Non-pigmented ciliary epithelial cell (primary cell): ENCODE measurements at regions not wholly inside any gene's neighbourhood (a gene's known extent, or its start where the extent isn't known, plus 50 kb on each side); places are given as distances from the start of the nearest gene placed in this dataset.
"Not testable (repeated sequence)": the region's sequence is repeated elsewhere in the genome, so short reads cannot be mapped to it uniquely, and the experiment has no call there.

Experiments used
- DNase-seq: peaks from one replicate; pipeline ENCODE4 v3.0.0-alpha.2; 2010; ENCODE audit warnings: low read depth

GRCh38 chr17:34472363-34472762, 107.0 kb upstream of the TMEM132E start:
- DNase-seq, result no peak

DNA sequence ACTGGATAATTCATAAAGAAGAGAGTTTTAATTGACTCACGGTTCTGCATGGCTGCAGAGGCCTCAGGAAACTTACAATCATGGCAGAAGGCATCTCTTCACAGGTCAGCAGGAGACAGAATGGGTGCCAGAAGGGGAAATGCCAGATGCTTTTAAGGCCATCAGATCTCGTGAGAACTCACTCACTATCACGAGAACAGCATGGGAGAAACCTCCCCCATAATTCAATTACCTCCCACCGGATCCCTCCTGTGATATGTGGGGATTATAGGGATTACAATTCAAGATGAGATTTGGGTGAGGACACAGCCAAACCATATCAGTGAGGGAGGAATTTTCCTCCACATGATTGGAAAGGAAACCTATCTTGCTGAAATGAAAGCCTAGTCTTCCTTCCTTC, 108.1 kb upstream of the TMEM132E start:
- not testable (repeated sequence) for DNase-seq

GRCh38 chr17:34465789-34466188, 102.8 kb upstream of the CCL1 start:
- no peak for DNase-seq

GRCh38 chr17:34464812-34465211, 101.8 kb upstream of the CCL1 start:
- no peak for DNase-seq

- no peak for DNase-seq
These were observed 95.2 kb upstream of the CCL1 start for GRCh38 chr17:34458266-34458665.

- no peak for DNase-seq
These were observed 93.1 kb upstream of the CCL1 start for GRCh38 chr17:34456121-34456520.

DNA sequence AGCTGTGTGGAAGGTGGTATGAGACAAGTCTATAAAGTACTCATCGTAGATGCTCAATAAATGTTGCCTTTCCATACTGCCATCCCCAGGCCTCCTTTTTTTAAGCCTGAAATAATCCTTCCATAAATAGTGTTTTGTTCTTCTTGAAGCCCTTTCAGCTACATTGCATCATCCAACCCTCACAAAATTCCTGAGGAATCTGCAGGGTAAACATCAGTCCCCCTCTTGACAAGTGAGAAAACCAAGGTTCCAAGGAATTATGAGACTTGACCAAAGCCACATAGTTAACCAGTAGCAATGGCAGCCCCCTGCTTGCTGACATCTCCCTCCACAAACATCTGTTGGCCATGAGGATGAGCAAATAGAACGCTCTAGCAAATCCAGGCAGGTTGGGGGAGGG, 89.7 kb upstream of the CCL1 start:
- no peak for DNase-seq

DNA sequence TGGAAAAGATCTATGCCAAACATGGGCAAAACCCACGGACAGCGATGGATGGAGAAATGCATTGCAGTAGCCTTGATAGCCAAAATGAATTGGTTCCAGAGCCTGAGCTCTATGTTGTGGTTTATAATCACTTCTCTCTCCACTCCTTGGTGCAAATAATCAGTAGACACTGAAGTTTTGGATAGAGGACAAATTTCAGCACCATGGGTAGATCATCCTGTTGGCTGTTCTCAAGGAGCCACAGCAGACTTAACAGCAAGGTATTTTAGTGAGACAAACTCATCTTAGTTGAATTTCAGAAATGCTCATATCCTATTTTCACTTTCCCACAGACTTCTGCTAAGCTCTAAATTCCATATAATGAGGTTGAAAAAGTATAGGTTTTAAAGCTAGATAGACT, 88.3 kb upstream of the CCL1 start:
- DNase-seq, result no peak

DNA sequence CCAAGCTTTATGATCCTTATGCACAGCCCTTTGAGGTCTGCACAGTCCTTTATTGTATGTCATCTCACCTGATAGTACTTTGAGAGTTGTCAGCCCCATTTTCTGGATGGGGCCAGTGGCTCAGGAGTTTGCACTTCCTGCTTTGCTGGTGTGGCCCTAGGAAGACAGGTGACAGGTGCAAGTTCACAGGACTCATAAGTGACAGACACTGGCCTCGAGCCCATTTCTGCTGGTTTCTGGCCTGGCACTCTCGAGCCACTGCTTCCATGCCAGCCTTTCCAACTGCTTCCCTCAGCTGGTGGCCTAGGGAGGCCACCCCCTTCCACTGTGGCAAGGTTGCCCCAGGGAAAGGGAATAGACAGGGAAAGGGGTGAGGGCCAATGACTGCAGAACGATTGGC, 84.4 kb upstream of the CCL1 start:
- DNase-seq, result no peak

- no peak for DNase-seq
These were observed 82.1 kb upstream of the CCL1 start for GRCh38 chr17:34445101-34445500.

DNA sequence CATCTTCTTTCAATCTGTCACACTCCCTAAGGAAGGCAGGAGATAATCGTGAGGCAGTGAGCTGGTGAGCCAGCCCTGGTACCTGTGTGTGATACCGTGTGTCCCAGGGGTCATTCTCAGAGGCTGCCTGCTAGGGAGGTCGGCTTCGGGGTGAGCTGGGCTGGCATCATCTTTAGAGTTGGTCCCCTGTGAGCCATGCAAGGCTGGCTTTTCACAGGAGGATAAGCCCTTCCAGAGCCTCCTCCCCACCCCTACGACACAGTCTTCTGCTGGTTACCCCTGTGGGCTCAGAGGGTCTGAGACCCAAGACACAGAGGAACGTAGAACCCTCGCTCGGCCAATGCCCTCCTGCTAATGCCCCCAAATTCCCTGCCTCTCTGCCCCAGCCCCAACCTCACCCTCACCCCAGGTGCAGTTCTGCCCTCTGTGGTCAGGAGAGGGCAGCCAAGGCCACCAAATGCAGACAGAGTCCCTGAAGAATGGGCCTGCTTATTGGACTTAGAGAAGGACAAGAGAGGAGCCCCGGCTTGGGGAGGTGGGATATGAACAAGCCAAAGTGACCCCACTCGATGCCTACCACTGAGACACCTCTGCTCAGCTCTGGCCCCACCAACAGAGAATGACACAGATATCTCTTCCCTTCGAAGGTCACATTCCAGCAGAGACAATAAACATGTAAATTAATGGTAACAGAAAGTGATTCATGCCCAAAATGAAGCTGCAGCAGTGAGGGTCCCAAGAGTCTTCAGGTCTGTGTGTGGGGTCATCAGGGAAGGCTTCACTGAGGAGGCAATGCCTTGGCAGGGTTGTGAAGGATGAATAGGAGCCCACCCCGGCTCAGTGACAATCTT, 80.8 kb upstream of the CCL1 start:
- DNase-seq, result no peak

DNA sequence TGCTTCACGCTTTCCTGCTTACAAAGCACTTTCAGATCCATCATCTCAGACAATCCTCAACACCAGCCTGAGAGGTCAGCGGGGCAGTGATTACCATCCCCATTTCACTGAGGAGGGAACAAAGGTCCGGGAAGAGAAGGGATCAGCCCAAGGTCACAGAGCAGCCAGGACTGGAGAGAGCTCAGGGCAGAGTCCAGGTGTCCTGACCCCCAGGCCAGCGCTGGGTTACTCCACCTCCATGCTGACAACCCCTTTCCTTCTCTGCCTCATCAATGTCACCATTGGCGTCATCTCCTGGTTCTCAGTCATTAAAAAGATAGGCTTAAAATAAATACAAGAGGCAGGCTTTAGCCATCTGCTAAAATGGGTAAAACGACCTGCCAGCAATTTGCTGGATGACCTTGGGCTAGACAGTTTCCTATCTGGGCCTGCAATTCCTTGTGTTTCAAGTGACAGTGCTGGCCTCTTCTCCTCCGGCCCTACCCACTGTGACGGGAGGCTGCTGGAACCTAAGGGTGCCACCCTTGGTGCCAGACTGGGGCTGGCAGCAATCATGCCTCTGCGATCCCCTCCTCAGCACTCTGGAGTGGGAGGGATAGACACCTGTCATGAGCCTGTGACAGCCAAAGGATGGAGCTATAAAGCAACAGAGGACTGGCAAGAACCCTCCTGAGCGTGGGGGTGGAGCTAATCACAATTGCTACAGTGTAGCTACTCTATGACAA, 79.5 kb upstream of the CCL1 start:
- DNase-seq, result no peak

DNA sequence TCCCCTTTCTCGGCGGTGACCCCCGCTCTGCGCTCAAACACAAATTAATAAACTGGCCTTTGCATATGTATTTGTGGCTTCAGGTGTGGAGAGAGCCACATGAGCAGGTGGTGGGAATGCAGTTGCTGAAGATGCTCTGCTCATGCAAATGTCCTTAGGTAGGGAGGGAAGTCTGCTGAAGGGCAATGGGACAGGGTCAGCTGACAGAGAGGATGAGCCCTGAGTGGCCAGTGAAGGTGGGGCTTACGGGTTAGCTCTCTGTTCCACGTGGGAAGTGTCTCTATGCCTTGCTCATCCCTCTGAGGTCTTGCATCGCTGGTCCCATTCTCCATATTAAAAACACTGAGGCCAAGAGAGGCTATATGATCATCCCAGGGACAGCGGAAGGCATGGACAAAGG, 74.2 kb upstream of the CCL1 start:
- no peak for DNase-seq

- no peak for DNase-seq
These were observed 73.6 kb upstream of the CCL1 start for GRCh38 chr17:34436607-34437006.

DNA sequence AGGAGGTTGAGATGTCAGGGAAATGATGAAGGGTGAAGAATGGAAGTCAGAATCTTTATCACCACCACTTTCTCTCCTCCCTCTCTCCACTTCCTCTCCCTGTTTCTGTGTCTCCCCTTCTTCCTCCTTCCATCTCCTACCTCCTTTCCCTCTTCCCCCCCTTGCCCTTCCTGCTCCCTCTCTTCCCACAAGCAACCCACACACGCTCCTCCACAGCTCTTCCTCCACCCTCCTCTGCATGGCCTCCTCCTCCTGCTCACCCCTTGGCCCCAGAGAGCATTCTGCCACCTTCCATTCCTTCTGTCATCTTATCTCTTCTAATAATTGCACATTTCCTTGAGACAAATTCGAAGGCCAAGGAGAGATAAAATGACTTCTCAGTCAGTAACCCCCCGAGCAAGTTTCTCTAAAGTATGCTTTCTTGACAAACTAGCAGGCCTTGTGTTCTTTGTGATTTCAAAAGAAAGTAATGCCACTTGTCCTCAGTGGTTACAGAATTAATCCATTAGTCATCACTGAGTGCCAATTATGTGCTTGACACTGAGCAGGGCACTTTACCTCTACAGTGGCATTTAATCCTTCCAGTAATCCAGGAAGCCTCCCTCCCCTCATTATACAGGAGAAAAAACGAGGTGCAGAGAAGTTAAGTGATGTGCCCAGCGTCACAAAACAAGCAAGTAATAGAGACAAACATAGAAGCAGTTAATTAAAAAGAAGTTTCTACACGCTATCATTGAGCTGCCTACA, 72.3 kb upstream of the CCL1 start:
- no peak for DNase-seq

GRCh38 chr17:34434052-34434451, 71.0 kb upstream of the CCL1 start:
- no peak for DNase-seq

- DNase-seq, result no peak
These were observed 61.9 kb upstream of the CCL1 start for GRCh38 chr17:34424814-34425491.

- DNase-seq, result no peak
These were observed 61.2 kb upstream of the CCL1 start for GRCh38 chr17:34423978-34424813.

GRCh38 chr17:34423315-34423714, 60.3 kb upstream of the CCL1 start:
- not testable (repeated sequence) for DNase-seq

GRCh38 chr17:34420900-34421299, 57.9 kb upstream of the CCL1 start:
- no peak for DNase-seq

GRCh38 chr17:34420254-34420766, 57.3 kb upstream of the CCL1 start:
- DNase-seq, result peak; percentile 13
